Skeletal muscle satellite cell (primary cell): ENCODE measurements at regions not wholly inside any gene's neighbourhood (a gene's known extent, or its start where the extent isn't known, plus 50 kb on each side); places are given as distances from the start of the nearest gene placed in this dataset.

Experiments
- H3K27me3 ChIP-seq: 2 replicates; pipeline ENCODE4 v1.7.0; 2013; ENCODE audit warnings: low read length; ENCODE audit not compliant: control insufficient read depth, insufficient read depth
- H3K36me3 ChIP-seq: 2 replicates; pipeline ENCODE4 v1.7.0; 2013; ENCODE audit warnings: mild to moderate bottlenecking, control low read depth, low read length; ENCODE audit not compliant: insufficient read depth
- H3K4me1 ChIP-seq: 2 replicates; pipeline ENCODE4 v1.7.0; 2013; ENCODE audit warnings: low read length; ENCODE audit not compliant: control insufficient read depth, insufficient read depth
- H3K4me2 ChIP-seq: 2 replicates; pipeline ENCODE4 v1.7.0; 2013; ENCODE audit warnings: mild to moderate bottlenecking, low read length
- H3K4me3 ChIP-seq: 2 replicates; pipeline ENCODE4 v1.7.0; 2013; ENCODE audit warnings: low read length
- H3K9ac ChIP-seq: 2 replicates; pipeline ENCODE4 v1.7.0; 2013; ENCODE audit warnings: mild to moderate bottlenecking, low read depth, low read length, moderate library complexity
- H3K9me3 ChIP-seq: replicated peaks from 2 replicates; pipeline ENCODE4 v1.7.0; 2013; ENCODE audit warnings: mild to moderate bottlenecking, control low read depth, low read length

GRCh38 chr6:16078064-16078463 is 50.8 kb upstream of the MYLIP start:
- Histone ChIP-seq H3K4me2 (no peak overlapping the region), H3K4me3 (no peak overlapping the region), H3K27me3 (peaks cover 11% of the 10 kb centered on the region), H3K9ac (no peak overlapping the region), H3K36me3 (no peaks in the 10 kb centered on the region), H3K9me3 (no peaks in the 10 kb centered on the region), H3K4me1 (no peaks in the 10 kb centered on the region)

GRCh38 chr6:16069671-16070070 is 59.2 kb upstream of the MYLIP start:
- Histone ChIP-seq H3K27me3 (peaks cover 2% of the 10 kb centered on the region), H3K4me2 (no peak overlapping the region), H3K36me3 (no peaks in the 10 kb centered on the region), H3K4me3 (no peak overlapping the region), H3K4me1 (no peaks in the 10 kb centered on the region), H3K9ac (no peak overlapping the region), H3K9me3 (no peaks in the 10 kb centered on the region)

- Histone ChIP-seq H3K4me1 (no peaks in the 10 kb centered on the region), H3K4me2 (no peak overlapping the region), H3K4me3 (no peak overlapping the region), H3K27me3 (peaks cover 2% of the 10 kb centered on the region), H3K36me3 (no peaks in the 10 kb centered on the region), H3K9me3 (no peaks in the 10 kb centered on the region), H3K9ac (no peak overlapping the region)
Observed at GRCh38 chr6:16069222-16069621, 59.7 kb upstream of the MYLIP start.

GRCh38 chr6:16067568-16067967 is 61.3 kb upstream of the MYLIP start:
- Histone ChIP-seq H3K4me1 (no peaks in the 10 kb centered on the region), H3K4me3 (no peak overlapping the region)

GRCh38 chr6:16064671-16065072 is 64.2 kb upstream of the MYLIP start:
- no peak overlapping the region for H3K4me2 ChIP-seq

More at GRCh38 chr6:16067568-16067967, 61.3 kb upstream of the MYLIP start:
- Histone ChIP-seq H3K27me3 (no peaks in the 10 kb centered on the region), H3K4me2 (no peak overlapping the region), H3K36me3 (no peaks in the 10 kb centered on the region), H3K9ac (no peak overlapping the region), H3K9me3 (no peaks in the 10 kb centered on the region)

GRCh38 chr6:16063580-16063979 is 65.3 kb upstream of the MYLIP start:
- Histone ChIP-seq H3K9ac (no peak overlapping the region), H3K4me3 (no peak overlapping the region), H3K9me3 (no peaks in the 10 kb centered on the region), H3K36me3 (no peaks in the 10 kb centered on the region), H3K4me2 (no peak overlapping the region), H3K27me3 (peaks cover 7% of the 10 kb centered on the region), H3K4me1 (no peaks in the 10 kb centered on the region)

More at GRCh38 chr6:16064671-16065072, 64.2 kb upstream of the MYLIP start:
- no peaks in the 10 kb centered on the region for H3K27me3 ChIP-seq
- no peaks in the 10 kb centered on the region for H3K9me3 ChIP-seq
- no peaks in the 10 kb centered on the region for H3K4me1 ChIP-seq
- no peaks in the 10 kb centered on the region for H3K36me3 ChIP-seq
- no peak overlapping the region for H3K9ac ChIP-seq
- H3K4me3 ChIP-seq = no peak overlapping the region

GRCh38 chr6:16061818-16062217 is 67.1 kb upstream of the MYLIP start:
- no peak overlapping the region for H3K9ac ChIP-seq
- H3K4me1 ChIP-seq = no peaks in the 10 kb centered on the region
- no peak overlapping the region for H3K4me2 ChIP-seq
- H3K36me3 ChIP-seq = no peaks in the 10 kb centered on the region
- H3K9me3 ChIP-seq = no peaks in the 10 kb centered on the region
- H3K4me3 ChIP-seq = no peak overlapping the region
- peaks cover 7% of the 10 kb centered on the region for H3K27me3 ChIP-seq

- Histone ChIP-seq H3K9ac (no peak overlapping the region), H3K9me3 (no peaks in the 10 kb centered on the region), H3K4me2 (no peak overlapping the region), H3K36me3 (no peaks in the 10 kb centered on the region), H3K27me3 (peaks cover 7% of the 10 kb centered on the region), H3K4me1 (no peaks in the 10 kb centered on the region), H3K4me3 (no peak overlapping the region)
Observed at GRCh38 chr6:16060039-16060438, 68.8 kb upstream of the MYLIP start.

- H3K9ac ChIP-seq = no peak overlapping the region
Observed at GRCh38 chr6:16059496-16059895, 69.4 kb upstream of the MYLIP start.

GRCh38 chr6:16058929-16059345 is 69.9 kb upstream of the MYLIP start:
- Histone ChIP-seq H3K4me3 (no peak overlapping the region), H3K9me3 (no peaks in the 10 kb centered on the region), H3K27me3 (peaks cover 7% of the 10 kb centered on the region), H3K4me2 (no peak overlapping the region), H3K9ac (no peak overlapping the region), H3K36me3 (no peaks in the 10 kb centered on the region), H3K4me1 (no peaks in the 10 kb centered on the region)

More at GRCh38 chr6:16059496-16059895, 69.4 kb upstream of the MYLIP start:
- Histone ChIP-seq H3K4me2 (no peak overlapping the region), H3K4me1 (no peaks in the 10 kb centered on the region), H3K4me3 (no peak overlapping the region), H3K9me3 (no peaks in the 10 kb centered on the region), H3K27me3 (peaks cover 7% of the 10 kb centered on the region), H3K36me3 (no peaks in the 10 kb centered on the region)

GRCh38 chr6:16058201-16058928 is 70.5 kb upstream of the MYLIP start:
- Histone ChIP-seq H3K4me1 (no peaks in the 10 kb centered on the region), H3K27me3 (peaks cover 7% of the 10 kb centered on the region), H3K9ac (no peak overlapping the region), H3K4me2 (no peak overlapping the region), H3K9me3 (no peaks in the 10 kb centered on the region), H3K4me3 (no peak overlapping the region), H3K36me3 (no peaks in the 10 kb centered on the region)

GRCh38 chr6:16057446-16057845 is 71.4 kb upstream of the MYLIP start:
- Histone ChIP-seq H3K9me3 (no peaks in the 10 kb centered on the region), H3K4me1 (no peaks in the 10 kb centered on the region), H3K36me3 (no peaks in the 10 kb centered on the region), H3K27me3 (peaks cover 7% of the 10 kb centered on the region), H3K9ac (no peak overlapping the region), H3K4me2 (no peak overlapping the region), H3K4me3 (no peak overlapping the region)
